ENCODE measurements at regions not wholly inside any gene's neighbourhood (a gene's known extent, or its start where the extent isn't known, plus 50 kb on each side); places are given as distances from the start of the nearest gene placed in this dataset.
"Not testable (repeated sequence)": the region's sequence is repeated elsewhere in the genome, so short reads cannot be mapped to it uniquely, and the experiment has no call there.

DNA sequence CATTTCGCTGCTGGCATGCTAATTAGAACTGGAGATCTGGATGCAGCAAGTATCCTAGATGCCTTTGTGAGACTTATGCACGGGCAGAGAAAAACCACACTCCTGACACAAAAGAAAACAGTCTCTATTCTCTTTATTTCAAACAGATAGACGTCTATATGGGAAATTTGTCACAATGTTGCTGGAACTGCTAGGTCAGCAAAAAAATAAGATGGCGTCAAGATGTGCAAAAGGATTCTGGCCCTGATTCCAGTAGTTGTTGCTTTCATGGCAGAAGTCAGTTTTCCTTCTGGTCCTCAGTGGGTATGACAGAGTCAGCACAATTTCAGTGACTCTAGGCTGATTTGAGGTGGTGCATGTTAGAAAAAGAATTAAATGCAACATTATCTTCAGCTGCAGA lies 1068.0 kb downstream of the SLITRK5 start:
- DNase-seq: no peak

GRCh38 chr13:88744289-88744688 lies 1073.1 kb downstream of the SLITRK5 start:
- DNase-seq: no peak

GRCh38 chr13:88745011-88745410 lies 1073.8 kb downstream of the SLITRK5 start:
- no peak for DNase-seq

DNA sequence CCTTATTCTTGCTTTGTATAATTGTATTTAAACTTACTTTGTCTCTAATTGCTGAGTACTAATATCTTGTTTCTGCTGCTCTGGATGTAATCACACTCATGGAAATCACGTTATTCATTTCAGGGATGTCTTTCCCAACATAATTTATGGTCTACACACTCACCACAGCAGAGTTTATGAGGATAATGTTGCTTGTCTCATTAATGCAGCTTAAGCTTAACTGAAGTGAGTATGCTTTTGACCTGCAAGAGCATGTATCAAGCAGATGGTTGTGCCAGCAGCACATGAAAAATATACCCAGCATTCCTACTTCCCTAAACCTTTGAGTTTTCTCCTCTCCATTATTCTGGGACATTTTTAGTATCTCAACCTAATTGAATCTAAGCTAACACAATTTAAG lies 1080.9 kb downstream of the SLITRK5 start:
- DNase-seq: no peak

DNA sequence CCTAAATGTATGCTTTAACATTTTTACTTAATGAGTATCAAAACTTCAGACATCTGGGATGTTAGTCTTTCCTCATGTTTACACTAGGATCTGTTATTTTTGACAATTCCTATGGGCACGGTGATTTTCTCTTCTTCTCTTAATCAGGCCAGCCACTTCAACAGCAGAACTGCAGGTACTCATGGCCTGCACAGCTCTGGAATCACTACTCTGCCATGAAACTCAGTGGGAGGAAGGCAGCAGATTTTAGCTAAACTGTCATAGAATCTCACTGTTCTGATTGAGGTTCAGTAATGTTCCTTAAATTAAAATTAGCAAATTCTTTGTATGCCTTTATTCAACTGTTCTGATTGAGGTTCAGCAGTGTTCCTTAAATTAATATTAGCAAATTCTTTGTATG lies 1083.0 kb downstream of the SLITRK5 start:
- DNase-seq: no peak

DNA sequence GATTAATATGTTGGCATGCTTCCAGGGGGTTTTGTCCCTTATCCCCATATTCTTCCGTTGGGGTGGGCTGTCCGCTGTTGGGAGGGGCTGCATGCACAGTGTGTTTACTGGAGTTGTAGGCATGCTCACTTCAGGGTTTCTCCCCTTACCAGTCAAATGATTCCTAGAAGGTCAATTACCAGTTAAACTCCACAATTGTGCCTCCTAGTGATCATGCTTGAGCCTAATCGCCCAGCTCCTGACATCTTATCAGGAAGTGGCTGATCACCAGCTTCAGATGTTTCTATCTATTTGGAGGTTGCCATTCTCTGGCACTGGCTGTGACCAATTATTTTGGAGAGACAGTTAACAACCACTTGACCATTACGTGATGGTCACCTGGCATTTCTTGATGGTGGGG lies 1090.0 kb downstream of the SLITRK5 start:
- no peak for DNase-seq

- no peak for DNase-seq
These were observed 1092.9 kb downstream of the SLITRK5 start for GRCh38 chr13:88764103-88764502.

GRCh38 chr13:88800505-88800904 lies 1129.3 kb downstream of the SLITRK5 start:
- DNase-seq: no peak

DNA sequence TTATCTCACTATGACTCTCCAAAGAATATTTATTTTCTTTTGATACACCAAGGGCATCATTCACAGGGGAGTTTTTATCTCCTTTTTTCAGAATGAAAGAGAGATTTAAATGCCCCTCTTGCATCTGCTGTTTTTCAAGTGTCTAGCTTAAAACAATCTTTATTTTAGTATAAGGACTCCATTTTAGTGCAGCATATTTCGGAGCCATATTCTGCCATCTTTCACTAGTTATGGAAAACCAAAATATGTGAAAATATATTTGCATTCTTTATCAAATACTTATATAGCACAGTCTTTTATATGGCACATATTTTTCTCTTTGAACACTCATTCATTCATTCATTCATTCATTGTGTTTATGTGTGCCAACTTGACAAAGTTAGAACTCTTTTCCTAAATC lies 1130.2 kb downstream of the SLITRK5 start:
- no peak for DNase-seq

- no peak for DNase-seq
These were observed 1131.7 kb downstream of the SLITRK5 start for GRCh38 chr13:88802886-88803285.

GRCh38 chr13:88806438-88806837 lies 1135.3 kb downstream of the SLITRK5 start:
- DNase-seq: no peak

DNA sequence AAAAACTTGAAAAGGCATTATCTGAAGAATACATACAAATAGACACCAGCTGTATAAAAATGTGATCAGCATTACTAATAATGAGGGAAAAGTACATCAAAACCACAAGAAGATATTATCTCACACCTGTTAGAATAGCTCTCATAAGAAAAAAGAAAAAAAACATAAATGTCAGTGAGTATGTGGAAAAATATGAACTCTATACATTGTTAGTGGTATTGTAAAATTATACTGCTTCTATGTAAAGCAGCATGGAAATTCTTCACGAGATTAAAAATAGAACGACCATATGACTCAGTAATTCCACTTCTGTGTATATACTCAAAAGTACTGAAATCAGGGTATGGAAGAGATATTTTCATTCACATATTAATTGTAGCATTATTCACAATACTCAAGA lies 1146.4 kb downstream of the SLITRK5 start:
- no peak for DNase-seq

DNA sequence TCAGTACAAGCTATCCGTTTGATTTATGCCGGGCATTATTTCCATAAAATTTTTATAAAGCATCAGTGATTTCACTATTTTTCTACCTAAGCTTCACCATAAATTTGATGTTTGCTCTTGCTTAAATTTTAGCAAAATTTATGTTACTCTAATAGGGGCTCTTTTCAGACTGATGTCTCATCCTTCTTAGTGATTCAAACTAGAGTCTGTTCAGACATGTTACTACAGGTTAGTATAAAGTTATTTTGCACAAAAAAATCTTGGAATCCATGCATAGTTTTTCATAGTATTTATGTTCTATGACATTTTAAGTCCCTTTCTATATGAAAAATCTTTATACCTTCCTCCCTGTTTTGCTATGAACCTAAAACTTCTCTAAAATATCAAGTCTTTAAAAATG lies 1151.9 kb downstream of the SLITRK5 start:
- DNase-seq: no peak

DNA sequence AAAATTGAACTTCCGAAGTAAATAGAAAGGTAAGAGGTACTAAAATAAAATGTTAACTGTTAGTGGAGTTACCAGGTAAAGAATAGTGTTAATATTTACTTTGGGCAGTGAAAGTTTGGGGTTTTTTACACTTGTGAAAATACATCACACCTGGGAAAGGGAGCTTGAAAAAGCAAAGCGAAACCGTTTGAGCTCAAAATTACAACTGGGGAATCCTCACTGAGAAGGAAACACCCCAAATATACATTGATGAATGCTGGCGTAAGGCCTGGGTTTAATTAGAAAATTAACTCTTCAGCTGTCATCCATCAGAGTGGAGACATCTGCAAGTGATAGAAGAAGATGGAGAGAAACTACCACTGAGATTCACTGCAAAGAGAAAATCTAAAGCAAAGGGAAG lies 1153.0 kb downstream of the SLITRK5 start:
- DNase-seq: no peak

DNA sequence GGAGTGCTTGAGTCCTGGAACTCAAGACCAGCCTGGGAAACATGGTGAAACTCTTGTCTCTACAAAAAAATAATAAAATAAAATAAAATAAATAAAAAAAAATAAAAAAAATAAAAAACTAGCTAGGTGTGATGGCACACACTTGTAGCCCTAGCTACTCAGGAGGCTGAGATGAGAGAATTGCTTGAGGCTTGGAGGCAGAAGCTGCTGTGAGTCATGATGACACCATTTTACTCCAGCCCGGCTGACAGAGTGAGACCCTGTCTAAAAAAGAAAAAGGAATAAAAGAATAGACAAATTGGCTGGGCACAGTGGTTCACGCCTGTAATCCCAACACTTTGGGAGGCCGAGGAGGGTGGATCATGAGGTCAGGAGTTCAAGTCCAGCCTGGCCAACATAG lies 1168.9 kb downstream of the SLITRK5 start:
- DNase-seq: no peak

- DNase-seq: not testable (repeated sequence)
These were observed 1181.1 kb downstream of the SLITRK5 start for GRCh38 chr13:88852293-88852692.

DNA sequence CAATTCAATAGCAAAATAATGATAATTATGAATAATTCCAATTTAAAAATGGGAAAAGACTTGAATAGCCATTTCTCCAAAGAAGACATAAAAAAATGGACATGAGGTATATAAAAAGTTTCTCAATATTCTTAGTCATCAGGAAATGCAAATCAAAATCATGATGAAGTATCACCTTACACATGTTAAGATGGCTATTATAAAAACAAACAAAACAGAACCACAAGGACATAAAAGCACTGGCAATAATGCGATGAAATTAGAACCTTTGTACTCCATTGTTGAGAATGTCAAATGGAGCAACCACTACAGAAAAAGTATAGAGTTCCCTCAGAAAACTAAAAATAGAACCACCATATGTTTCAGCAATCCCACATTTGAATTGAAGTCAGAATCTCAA lies 1186.1 kb downstream of the SLITRK5 start:
- no peak for DNase-seq

DNA sequence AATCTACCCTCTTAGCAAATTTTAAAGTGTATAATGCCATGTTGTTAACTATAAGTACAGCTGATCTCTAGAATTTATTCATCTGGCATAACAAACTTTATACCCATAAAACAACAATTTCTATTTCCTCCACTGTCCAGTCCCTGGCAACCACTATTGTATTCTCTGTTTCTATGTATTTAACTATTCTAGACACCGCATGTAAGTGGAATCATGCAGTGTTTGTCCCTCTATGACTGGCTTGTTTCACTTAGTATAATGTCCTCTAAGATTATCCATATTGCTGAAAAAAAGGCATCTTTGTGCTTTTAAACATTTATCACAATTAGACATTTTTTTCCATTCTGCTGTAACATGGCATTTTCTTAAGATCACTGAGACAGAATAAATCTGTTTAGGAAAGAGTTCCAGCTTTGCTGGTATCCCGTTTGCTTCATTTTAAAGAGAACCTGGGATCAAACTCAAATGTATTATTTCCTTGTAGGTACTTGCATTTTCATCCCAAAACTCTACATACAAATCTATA lies 1191.0 kb downstream of the SLITRK5 start:
- DNase-seq: no peak

DNA sequence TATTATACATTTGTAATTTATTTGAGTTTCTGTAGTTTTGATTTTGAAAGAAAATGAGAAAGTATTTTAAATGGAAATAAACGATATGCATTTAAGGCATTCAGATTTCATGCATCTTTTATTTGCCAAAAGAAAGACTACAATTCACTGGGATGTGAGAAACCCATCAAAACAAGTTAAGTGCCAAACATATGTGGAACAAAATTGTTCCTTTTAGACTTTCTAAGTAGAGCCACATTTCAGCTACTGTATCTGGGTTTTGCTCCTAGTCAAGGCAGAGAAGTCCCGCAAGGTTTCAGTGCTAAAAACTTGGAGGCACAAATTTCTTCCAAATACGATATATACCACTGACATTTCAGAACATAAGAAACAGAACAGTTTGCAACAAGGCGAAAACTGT lies 1191.9 kb downstream of the SLITRK5 start:
- DNase-seq: no peak

- no peak for DNase-seq
These were observed 1195.0 kb downstream of the SLITRK5 start for GRCh38 chr13:88866195-88866594.

DNA sequence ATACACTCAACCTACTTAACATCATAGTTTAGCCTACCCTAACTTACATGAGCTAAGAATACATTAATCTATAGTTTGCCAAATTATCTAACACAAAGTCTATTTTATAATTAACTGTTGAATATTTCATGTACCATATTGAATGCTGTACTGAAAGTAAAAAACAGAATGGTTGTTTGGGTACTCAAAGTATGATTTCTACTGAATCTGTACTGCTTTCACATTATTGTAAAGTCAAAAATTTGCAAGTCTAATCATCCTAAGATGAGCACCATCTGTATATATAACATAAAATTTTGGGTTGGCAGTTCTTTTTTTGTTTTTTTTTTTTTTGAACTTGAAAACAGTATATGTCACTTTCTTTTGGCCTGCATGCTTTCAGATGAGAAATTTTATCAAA lies 1212.6 kb downstream of the SLITRK5 start:
- no peak for DNase-seq

DNA sequence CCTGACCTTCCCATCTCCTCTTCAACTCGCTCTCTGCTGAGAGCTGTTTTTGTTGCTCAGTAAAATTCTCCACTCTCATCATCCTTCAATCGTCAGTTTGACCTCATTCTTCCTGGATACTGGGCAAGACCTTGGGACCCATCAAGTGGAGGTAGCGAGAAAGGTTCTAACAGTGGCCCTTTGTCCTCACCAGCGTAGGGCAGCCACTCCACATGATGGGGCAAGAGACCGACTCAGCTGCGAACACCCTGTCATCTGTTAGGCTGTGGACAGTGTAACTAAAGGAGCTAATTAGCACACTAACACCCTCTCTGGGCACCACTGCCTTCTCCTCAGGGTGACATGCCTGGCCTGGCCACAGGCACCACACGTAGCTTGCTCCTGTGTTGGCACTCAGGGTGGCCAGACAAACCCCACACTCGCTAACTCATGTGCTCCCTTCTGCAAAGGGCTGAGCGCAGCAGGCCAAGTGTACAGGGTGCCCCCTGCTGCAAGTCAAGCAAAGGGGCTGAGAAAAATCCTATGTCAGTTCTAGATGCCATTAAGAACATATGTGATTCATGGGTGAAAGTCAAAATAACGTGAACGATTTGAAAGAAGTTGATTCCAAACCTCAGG lies 1216.0 kb downstream of the SLITRK5 start:
- DNase-seq: no peak

GRCh38 chr13:88895261-88895941 lies 1224.2 kb downstream of the SLITRK5 start:
- no peak for DNase-seq

- DNase-seq: no peak
These were observed 1225.3 kb downstream of the SLITRK5 start for GRCh38 chr13:88896466-88896865.

DNA sequence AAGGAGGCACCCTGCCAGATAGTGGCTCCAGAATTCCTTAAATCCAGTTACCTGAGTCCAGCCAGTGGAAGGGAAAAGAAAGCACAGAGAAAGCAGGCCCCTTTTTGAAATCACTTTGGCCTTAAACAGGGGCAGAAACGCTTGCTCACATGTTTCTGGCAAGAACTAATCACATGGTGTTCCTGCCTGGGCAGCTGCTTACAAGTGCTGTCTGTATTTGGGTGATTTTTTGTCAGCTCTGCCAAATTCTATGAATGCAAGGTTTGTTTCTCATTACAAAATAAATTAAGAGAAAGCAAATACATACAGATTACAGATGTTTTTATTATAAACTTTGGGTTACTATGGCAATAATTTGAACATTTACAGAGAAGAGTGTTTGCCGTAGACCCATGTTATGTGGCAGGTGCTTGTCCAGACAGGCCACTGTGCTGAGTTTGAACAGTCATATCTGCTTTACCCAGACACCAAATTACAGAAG lies 1237.8 kb downstream of the SLITRK5 start:
- DNase-seq: no peak
